BE2C (cell line): ENCODE measurements at regions not wholly inside any gene's neighbourhood (a gene's known extent, or its start where the extent isn't known, plus 50 kb on each side); places are given as distances from the start of the nearest gene placed in this dataset.

Experiments
- DNase-seq: peaks from one replicate; pipeline ENCODE4 v3.0.0-alpha.2; 2020
- H3K27me3 ChIP-seq: fragments of 250-450 bp; sonication (Bioruptor Pico); 2 replicates; pipeline ENCODE4 v1.5.1; 2020; ENCODE audit warnings: mild to moderate bottlenecking
- H3K36me3 ChIP-seq: fragments of 250-450 bp; sonication (Bioruptor Pico); 2 replicates; pipeline ENCODE4 v1.5.1; 2020; ENCODE audit warnings: mild to moderate bottlenecking
- H3K4me1 ChIP-seq: fragments of 250-450 bp; sonication (Bioruptor Pico); 2 replicates; pipeline ENCODE4 v1.5.1; 2020
- H3K4me3 ChIP-seq: 2 replicates; pipeline ENCODE4 v1.5.1; 2011; ENCODE audit warnings: low read depth, low read length
- H3K9me3 ChIP-seq: fragments of 250-450 bp; sonication (Bioruptor Pico); 2 replicates; pipeline ENCODE4 v1.5.1; 2020
- TF ChIP-seq, protein P1 (sequence below): IDR thresholded peaks from 2 replicates; pipeline ENCODE4 v1.5.1; 2012; ENCODE audit warnings: mild to moderate bottlenecking, low read depth, low read length

DNA sequence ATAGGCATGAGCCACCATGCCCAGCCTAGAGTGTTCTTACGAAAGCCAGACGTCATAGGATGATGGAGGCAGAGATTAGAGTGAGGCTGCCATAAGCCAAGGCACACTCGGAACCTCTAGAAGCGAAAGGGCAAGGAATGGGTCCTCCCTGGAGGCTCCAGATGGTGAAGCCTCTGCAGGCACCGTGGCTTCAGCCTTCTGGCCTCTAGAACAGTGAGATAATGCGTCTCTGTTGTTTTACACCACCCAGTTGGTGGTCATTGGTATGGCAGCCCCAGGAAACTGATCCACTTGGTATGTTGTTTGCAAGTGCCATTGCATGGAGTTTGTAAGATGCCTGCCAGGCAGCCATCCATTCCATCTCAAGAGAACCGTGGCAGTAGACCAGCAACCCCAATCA, 791.0 kb downstream of the TBC1D22A start:
- DNase-seq, result no peak
- no peaks in the 10 kb centered on the region for H3K36me3 ChIP-seq
- no peak overlapping the region for H3K4me3 ChIP-seq
- no peaks in the 10 kb centered on the region for H3K9me3 ChIP-seq
- no peaks in the 10 kb centered on the region for H3K27me3 ChIP-seq
- H3K4me1 ChIP-seq, result no peaks in the 10 kb centered on the region
- TF ChIP-seq, protein P1, sequence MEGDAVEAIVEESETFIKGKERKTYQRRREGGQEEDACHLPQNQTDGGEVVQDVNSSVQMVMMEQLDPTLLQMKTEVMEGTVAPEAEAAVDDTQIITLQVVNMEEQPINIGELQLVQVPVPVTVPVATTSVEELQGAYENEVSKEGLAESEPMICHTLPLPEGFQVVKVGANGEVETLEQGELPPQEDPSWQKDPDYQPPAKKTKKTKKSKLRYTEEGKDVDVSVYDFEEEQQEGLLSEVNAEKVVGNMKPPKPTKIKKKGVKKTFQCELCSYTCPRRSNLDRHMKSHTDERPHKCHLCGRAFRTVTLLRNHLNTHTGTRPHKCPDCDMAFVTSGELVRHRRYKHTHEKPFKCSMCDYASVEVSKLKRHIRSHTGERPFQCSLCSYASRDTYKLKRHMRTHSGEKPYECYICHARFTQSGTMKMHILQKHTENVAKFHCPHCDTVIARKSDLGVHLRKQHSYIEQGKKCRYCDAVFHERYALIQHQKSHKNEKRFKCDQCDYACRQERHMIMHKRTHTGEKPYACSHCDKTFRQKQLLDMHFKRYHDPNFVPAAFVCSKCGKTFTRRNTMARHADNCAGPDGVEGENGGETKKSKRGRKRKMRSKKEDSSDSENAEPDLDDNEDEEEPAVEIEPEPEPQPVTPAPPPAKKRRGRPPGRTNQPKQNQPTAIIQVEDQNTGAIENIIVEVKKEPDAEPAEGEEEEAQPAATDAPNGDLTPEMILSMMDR, result no peak

DNA sequence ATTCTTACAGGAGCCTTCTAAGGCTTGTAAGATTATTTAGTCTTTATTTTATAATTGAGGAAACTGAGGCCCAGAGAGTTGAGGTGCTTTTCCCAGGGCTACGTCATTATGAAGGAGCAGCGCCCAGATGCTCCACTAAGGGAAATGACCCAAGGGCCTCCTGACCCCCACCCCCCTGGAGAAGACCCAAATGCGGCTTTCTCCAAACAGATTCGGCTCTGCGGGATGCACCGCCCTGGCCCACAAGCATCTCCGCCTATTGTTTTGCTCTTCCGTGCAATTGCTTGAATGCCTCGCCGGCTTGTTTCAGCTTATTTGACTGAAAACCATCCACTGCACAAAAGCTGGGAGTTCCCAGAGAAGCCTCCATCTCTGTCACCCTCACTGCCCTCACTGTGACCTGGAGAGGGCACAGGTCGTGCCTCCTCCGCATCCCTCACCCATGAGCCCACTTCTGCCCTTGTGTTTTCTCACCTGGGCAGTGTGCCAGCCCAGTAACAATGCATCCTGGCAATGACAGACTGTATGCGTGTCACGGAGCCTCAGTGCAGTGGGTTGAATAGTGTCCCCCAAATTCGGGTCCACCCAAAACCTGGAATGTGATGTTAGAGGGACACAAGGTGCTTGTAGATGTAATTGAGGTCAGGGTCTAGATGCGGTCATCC, 790.2 kb downstream of the TBC1D22A start:
- H3K36me3 ChIP-seq, result no peaks in the 10 kb centered on the region
- H3K4me1 ChIP-seq, result no peaks in the 10 kb centered on the region
- no peaks in the 10 kb centered on the region for H3K9me3 ChIP-seq
- no peak for DNase-seq
- TF ChIP-seq, protein P1, result no peak
- H3K27me3 ChIP-seq, result no peaks in the 10 kb centered on the region
- H3K4me3 ChIP-seq, result no peak overlapping the region

DNA sequence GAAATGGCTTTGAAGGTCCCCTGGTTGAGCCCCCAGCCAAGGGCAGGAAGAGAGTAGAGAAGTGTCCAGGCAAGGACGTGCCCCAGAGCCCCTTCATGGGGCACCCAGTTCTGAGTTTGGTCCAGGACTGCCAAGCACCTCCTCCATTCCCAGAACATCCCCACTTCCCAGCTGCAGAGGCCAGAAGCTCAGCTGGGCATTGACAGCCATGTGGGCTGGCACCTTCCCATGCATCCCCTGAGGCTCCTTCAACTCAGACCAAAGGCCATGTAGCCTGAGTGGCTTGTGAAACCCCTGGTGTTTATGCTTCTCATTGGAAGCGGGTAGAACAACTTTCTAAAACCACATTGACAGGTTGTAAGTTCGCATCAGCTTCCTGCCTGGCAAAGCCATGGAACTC, 789.6 kb downstream of the TBC1D22A start:
- Histone ChIP-seq H3K27me3 (no peaks in the 10 kb centered on the region), H3K4me3 (no peak overlapping the region), H3K4me1 (no peaks in the 10 kb centered on the region), H3K9me3 (no peaks in the 10 kb centered on the region), H3K36me3 (no peaks in the 10 kb centered on the region)
- no peak for DNase-seq
- TF ChIP-seq, protein P1, result no peak

DNA sequence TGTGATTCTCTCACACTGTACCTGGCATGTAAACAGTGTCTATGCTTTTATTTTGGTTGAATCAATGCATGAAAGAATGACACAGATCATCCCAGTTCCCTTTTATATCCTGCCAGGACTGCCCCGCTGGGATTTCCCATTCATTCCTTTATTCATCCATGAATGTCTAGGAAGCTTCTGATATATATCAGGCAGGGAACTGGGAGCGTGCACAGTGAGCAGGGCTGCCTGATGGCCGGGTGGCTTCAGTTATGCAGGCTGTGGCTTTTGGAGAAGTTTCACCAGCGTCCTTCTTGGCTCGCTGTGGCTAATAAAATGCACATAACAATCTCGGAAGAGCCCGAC, 789.0 kb downstream of the TBC1D22A start:
- Histone ChIP-seq H3K27me3 (no peaks in the 10 kb centered on the region), H3K4me3 (no peak overlapping the region), H3K9me3 (no peaks in the 10 kb centered on the region), H3K4me1 (no peaks in the 10 kb centered on the region), H3K36me3 (no peaks in the 10 kb centered on the region)
- TF ChIP-seq, protein P1, result no peak
- no peak for DNase-seq

GRCh38 chr22:47550524-47551430, 788.3 kb downstream of the TBC1D22A start:
- TF ChIP-seq, protein P1, result no peak
- no peaks in the 10 kb centered on the region for H3K27me3 ChIP-seq
- H3K4me1 ChIP-seq, result no peaks in the 10 kb centered on the region
- no peaks in the 10 kb centered on the region for H3K9me3 ChIP-seq
- H3K4me3 ChIP-seq, result no peak overlapping the region
- DNase-seq, result no peak
- no peaks in the 10 kb centered on the region for H3K36me3 ChIP-seq

DNA sequence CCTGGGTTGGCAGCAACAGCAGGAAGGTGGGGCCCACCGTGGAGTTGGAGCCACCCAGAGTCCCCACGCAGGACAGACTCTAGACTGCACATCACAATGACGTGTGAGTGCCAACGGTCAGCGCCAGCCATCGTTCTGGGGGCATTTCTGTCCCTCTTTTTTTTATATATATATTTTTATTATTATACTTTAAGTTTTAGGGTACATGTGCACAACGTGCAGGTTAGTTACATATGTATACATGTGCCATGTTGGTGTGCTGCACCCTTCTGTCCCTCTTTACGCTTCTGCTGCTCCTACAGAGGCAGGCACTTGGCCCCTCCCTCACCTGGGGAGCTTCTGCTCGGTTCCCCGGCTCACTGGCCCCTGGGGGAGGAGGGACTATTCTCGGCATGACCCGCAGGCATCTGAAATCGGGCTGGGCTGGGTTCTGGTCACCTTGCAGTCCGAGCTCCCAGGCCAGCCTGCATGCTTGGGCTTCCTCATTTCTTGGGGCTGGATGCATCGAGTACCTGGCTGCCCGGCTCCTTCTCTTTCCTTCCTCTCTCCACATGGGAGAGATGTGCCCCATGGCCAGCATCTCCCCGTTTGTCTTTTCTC, 787.4 kb downstream of the TBC1D22A start:
- Histone ChIP-seq H3K4me1 (no peaks in the 10 kb centered on the region), H3K36me3 (no peaks in the 10 kb centered on the region), H3K27me3 (no peaks in the 10 kb centered on the region), H3K9me3 (no peaks in the 10 kb centered on the region), H3K4me3 (no peak overlapping the region)
- no peak for DNase-seq
- TF ChIP-seq, protein P1, result no peak
